AG04449 (cell line): ENCODE measurements at regions not wholly inside any gene's neighbourhood (a gene's known extent, or its start where the extent isn't known, plus 50 kb on each side); places are given as distances from the start of the nearest gene placed in this dataset.

ENCODE experiments used
- CTCF ChIA-PET: fragments of 350-600 bp; formaldehyde crosslinking; extraction: SDS; loops from one replicate; lab custom pipeline; 2021; ENCODE audit warnings: antibody characterized with exemption; lab: Yijun Ruan, JAX
- POLR2A ChIA-PET: fragments of 400-600, 350-600 bp; formaldehyde crosslinking; extraction: SDS; loops from one replicate; lab custom pipeline; 2020; ENCODE audit warnings: antibody characterized with exemption, inconsistent platforms; lab: Yijun Ruan, JAX
- DNase-seq: peaks from one replicate; pipeline ENCODE4 v3.0.0-alpha.2; 2010; ENCODE audit warnings: low read depth, low spot score
- H3K4me3 ChIP-seq: 2 replicates; pipeline ENCODE4 v1.5.1; 2011; ENCODE audit warnings: low read depth, mild to moderate bottlenecking, control low read depth, low read length
- CTCF ChIP-seq: IDR thresholded peaks from one replicate; pipeline ENCODE4 v1.5.1; 2011; ENCODE audit warnings: mild to moderate bottlenecking, moderate library complexity, low read length, control low read depth, inconsistent platforms; ENCODE audit not compliant: insufficient read depth; ENCODE audit errors: missing control alignments

- no peak overlapping the region for H3K4me3 ChIP-seq
- peak; percentile 52 for DNase-seq
- peak; percentile 93 for TF ChIP-seq CTCF
- ChIA-PET POLR2A (interaction anchor here (1.1 kb wide), 1 partner anchor 10 kb away, joined by 3 read pairs; no protein-coding TSS in a partner anchor), CTCF (interaction anchor here (0.5 to 6.0 kb wide), 36 partner anchors 8 to 1090 kb away, joined by 3 to 129 read pairs (median 4); partner anchors contain the start of gene SEMA6D)
Measured at GRCh38 chr15:47196048-47196447, 521.3 kb upstream of the SEMA6D start.

- no peak overlapping the region for H3K4me3 ChIP-seq
- DNase-seq = no peak
- ChIA-PET POLR2A (no interaction called here), CTCF (interaction anchor here (1.2 to 2.8 kb wide), 2 partner anchors 9 to 784 kb away, joined by 5 to 8 read pairs; no protein-coding TSS in a partner anchor)
- TF ChIP-seq CTCF = no peak
Measured at GRCh38 chr15:47203993-47204392, 513.3 kb upstream of the SEMA6D start.

- ChIA-PET CTCF (interaction anchor here (1.4 kb wide), 1 partner anchor 12 kb away, joined by 4 read pairs; no protein-coding TSS in a partner anchor), POLR2A (no interaction called here)
- H3K4me3 ChIP-seq = no peak overlapping the region
- no peak for DNase-seq
- no peak for TF ChIP-seq CTCF
Measured at GRCh38 chr15:47206358-47206978, 510.8 kb upstream of the SEMA6D start.

GRCh38 chr15:47209591-47209990, 507.7 kb upstream of the SEMA6D start:
- TF ChIP-seq CTCF = no peak
- CTCF ChIA-PET = no interaction called here
- DNase-seq = no peak
- POLR2A ChIA-PET = no interaction called here
- H3K4me3 ChIP-seq = no peak overlapping the region

GRCh38 chr15:47212222-47213010, 504.9 kb upstream of the SEMA6D start:
- no peak for TF ChIP-seq CTCF
- no peak for DNase-seq
- POLR2A ChIA-PET = no interaction called here
- H3K4me3 ChIP-seq = no peak overlapping the region
- CTCF ChIA-PET = no interaction called here

- POLR2A ChIA-PET = no interaction called here
- CTCF ChIA-PET = no interaction called here
- DNase-seq = no peak
- no peak for TF ChIP-seq CTCF
- H3K4me3 ChIP-seq = no peak overlapping the region
Measured at GRCh38 chr15:47213883-47214282, 503.4 kb upstream of the SEMA6D start.
